Posterior vena cava (tissue), 2 donors: ENCODE measurements at regions not wholly inside any gene's neighbourhood (a gene's known extent, or its start where the extent isn't known, plus 50 kb on each side); places are given as distances from the start of the nearest gene placed in this dataset.

Experiments used
- DNase-seq: peaks from one replicate; pipeline ENCODE4 v3.0.0-alpha.2; 2020; ENCODE audit warnings: low spot score
- intact Hi-C, 2 donors: fragments of 100-400 bp; cut with DNase I; formaldehyde crosslinking; loops; one replicate each; pipeline versions ENCODE4 v1.14.1 to v1.14.2; 2022 to 2023
- donor health status: DM: yes; HTN: yes; CAD: no.
- donor health status: DM: yes; HTN: yes; CAD: no.

DNA sequence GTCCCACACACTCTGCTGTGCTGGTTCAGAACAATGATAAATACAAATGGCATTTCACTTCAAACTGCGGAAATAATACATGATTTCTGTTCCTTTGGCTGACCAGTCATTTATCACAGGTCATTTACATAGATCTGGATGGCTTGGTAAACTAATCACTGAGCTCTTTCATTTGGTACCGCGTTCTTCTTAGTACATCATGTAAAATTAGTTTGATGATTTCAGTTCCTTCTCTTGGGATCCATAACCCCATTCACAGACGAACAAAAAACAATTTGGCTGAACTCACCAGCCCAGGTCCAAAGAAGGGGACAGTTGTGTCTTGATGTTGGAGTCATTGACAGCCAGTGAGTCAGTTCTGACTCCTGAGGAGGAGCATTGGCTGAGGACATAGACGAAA, 689.8 kb downstream of the INHBA start:
- no peak for DNase-seq
- intact Hi-C loops = no loop called here

DNA sequence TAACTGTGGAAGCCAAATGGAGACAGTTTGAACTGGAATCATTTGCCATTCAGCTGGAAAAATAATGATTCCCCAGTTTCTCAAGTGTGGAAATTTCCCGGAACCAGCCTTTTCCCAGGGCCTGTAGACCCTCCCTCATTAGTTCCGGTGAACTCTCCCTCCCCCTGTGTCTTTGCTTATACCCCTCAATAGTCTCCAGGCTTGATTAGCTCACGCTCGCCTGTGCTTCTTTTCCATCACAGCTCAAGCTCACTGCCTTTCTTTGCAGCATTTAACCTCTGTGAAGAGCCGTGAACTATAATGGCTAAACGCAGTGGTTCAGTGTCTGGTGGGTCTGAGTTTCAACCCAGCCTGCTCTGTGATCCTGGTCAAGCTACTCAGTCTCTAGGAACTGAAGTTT, 690.8 kb downstream of the INHBA start:
- intact Hi-C loops = no loop called here
- no peak for DNase-seq

DNA sequence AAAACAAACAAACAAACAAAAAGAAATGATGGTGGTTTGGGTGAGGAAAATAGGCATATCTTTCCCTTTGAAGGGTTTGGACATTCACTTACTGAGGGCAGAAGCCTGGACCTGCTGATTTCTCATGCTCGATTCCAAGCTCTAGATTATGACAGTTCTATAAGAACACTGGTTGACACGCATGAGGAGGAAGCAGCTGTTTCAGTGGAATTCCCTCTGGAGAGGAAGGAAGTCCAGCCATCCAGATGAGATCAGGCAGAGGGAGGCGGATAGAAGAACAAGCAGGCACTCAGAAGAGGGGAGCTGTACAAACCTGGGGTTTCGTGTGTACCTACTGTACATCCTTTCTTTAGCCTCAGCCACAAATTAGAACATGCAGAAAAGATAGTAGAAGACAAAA, 691.9 kb downstream of the INHBA start:
- intact Hi-C loops = no loop called here

DNA sequence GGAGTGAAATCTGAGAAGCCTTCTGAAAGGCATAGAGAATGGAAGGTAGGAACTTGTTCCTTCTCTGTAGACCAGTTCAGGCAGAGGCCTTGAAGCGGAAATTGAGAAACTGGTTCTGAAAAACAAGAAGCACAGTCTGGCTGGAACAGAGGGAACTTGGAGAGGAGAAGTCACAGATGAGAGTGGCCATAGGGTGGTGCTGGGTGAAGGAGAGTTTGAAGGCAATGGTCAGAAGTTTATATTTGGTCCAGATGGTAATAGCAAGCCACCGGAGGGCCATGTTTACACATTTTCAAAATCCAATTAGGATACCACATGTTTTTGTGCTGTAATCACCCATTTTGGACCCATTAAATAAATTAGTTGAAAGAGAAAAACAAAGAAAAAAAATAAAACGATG, 692.5 kb downstream of the INHBA start:
- intact Hi-C loops = no loop called here
- DNase-seq = no peak

More for the DNA sequence above, 691.9 kb downstream of the INHBA start:
- no peak for DNase-seq

DNA sequence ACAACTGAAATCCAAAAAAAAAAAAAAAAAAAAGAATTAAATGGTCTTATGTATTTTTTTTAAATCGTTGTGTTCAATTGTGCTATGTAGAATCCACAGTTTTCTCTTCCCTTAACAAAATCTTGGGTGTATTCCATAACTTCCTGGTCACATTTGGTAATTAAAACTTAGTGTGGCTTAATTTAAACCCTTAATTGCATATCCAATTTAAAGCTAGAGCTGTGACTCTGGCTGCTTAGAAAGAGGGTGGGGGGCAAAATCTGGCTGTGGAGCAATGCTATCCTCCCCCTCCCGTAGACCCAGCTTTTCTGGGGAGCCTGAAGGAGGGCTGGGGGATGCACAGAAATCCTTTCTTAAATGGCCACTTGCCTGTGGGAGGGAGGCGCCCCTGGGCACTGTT, 695.1 kb downstream of the INHBA start:
- no peak for DNase-seq
- intact Hi-C loops = no loop called here

DNA sequence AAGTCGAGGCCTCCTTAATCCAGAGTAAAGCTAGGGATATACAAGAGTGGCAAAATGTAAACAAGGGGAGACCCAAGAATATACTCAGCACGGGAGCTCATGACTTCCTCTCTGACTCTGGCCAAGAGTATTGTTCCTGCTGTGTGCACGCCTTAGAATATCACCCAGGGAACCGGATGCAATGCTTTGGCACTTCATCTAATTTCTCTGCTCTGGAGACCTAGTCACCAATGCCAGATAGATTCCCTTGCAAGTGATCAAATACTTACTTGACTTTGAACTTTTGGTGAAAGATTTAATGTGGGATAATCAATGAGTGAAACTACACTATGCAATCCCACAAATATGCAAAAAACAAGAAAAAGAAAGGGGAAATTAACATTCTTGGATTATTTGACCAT, 695.5 kb downstream of the INHBA start:
- intact Hi-C loops = no loop called here
- DNase-seq = no peak

DNA sequence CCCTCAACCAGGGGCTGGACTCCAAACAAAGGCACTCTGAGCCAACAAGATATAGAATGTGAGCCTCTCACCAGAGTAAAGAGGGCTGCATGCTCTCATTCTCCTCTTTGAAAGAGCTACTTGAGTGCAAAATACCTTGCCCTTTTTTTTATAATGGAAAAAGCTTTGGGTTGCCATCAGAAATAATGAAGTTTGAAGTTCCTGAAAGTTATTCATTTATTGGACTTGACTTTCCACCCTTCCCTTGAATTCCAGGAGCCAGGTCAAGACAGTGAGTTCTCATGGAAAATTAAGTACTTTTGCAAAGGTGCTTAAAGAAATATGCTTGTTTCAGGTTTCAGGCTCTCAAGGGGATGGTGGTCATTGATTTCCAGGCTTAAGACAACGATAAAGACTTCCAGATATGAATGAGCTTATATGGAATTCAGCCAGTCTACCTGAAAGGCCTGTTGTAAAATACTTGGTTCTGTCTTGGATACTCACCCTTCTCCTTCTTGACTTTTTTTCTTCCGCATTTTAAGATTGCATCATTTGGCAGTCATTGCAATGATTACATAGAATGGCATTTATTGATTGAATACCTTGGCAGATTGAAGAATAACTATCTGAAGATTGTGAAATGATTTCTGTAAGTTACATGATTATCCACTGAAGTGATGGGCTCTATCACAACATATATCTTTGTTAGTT, 696.4 kb downstream of the INHBA start:
- no peak for DNase-seq
- intact Hi-C loops = no loop called here

DNA sequence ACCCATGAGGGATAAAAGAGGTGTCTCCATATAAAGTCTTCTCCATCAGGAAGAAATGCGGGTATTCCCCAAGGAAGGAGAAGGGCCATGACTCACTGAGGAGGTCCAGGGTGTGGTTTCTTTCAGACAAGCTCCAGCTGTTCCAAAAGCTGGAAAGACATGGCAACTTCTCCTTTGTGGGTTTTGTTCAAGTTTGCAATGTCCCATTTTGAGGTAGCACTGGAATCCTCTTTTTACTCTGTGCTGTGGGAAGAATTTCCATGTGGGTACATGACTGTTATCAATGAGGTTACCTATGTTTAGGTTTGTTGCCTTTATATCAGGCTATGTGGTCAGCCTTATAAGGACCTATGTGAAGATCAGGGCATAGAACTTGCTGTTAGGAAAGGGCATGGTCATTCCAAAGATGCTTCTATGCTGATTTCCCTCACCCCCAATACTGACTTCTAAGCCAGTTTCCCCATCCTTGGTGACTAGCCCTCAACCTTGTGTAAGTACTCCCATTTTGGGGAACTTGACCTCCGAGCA, 697.5 kb downstream of the INHBA start:
- no peak for DNase-seq
- intact Hi-C loops = no loop called here

DNA sequence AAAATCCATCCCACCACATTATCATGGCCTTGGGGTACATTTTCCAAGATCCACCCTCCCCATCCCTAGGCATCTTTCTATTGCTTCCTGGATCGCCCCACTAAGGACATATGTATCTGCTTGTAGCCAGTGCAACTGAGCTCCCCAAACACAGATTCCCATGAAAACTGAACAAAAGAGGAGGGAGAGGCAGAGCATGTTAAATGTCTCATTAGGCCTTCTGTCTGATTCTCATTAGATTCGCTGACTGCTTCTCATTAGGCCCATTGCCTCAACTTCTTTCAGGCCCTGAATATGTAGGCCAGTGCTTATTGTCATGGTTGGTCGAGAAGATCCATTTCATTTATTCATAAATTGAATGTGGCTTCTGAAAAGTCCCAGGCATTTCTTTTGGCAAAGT, 698.9 kb downstream of the INHBA start:
- intact Hi-C loops = no loop called here
- DNase-seq = no peak

DNA sequence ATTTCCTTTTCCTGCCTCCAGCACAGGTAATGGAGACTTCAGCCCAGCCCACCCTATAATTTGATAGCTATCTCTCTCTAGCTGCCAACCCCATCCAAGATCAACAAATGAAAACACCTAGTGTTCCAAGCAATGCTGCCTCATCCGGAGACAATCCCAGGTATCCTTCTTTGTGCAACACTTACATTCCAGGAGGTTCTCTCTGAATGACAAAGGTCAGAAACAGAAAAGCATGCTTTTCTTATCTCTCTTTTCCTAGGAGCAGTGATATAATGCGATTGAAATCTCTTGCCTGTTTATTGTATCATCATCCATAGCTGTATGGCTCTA, 699.3 kb downstream of the INHBA start:
- DNase-seq = no peak
- intact Hi-C loops = no loop called here

DNA sequence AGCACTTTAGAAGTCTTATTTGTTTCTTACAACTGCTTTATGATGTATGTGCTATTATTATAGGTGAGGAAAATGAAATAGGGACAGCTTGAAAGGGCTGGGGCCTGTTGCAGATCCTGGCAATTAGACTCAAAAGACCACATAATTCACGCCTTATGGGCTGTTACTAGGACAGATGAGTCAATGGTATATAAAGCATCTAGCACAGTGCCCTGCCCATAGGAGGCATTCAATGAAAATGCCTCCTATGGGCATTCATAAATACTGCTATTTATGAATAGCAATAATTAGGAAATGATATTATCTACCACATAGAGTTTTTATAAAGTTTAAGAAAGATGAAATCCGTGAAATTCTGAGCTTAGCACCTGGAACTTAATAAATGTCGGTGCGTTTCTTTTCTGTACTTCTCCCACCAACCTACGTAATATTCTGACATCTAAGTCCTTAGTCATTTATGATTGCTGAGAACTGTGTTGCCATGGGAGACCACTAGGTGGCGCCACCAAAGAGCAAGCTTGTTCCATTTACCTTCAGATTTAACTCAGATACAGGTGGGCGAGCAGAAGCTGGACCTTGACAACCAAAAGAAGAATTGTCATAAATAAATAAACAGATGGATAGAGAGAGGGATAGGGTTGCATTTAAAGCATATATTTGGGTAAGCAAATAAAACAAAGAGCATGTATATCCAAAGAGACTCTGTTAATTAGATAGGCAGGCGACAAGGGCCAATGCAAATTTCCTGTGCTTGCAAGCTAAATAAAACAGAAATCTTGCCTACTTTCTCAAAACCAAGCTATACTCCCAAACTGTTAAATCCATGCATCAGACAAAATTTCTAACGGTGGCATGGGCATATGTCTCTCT, 699.9 kb downstream of the INHBA start:
- DNase-seq = no peak
- intact Hi-C loops = no loop called here

DNA sequence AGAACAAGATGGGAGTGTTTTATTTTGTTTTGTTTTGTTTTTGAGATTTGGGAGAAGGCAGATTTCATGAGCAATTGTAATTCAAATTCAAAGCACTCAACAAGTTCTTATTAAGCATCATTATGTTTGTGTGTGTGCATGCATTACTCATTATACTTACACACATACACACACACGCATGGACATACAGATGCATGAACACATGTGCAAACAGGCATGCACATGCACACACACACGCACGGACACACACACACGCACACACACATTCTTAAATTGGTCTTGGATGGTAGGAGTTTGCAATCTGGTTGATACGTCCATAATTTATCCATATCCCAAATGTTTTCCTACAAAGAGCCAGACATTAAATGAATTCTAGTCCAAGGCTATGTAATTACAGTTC, 702.8 kb downstream of the INHBA start:
- intact Hi-C loops = no loop called here
- DNase-seq = no peak

DNA sequence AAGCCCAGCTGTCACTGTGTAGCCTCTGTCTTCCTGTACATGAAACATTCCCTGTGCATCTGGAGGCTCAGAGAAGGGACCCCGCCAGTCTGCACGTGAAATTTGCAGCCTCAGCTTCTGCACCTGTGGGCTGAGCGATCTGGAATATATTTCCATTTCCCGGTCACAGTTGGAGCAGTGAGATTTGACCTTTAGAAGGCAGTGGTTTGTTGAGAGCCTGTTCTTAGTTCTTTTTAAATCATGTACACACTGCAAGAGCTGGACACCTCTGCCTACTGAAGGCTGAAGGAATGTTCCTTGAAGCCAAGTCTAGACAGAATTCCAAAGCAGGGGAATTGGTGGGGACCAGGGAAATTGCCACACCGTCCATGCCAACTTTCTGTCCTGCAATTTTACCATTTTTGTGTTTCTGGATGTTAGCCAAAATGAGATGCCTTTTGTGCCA, 706.6 kb downstream of the INHBA start:
- DNase-seq = no peak
- intact Hi-C loops = no loop called here

DNA sequence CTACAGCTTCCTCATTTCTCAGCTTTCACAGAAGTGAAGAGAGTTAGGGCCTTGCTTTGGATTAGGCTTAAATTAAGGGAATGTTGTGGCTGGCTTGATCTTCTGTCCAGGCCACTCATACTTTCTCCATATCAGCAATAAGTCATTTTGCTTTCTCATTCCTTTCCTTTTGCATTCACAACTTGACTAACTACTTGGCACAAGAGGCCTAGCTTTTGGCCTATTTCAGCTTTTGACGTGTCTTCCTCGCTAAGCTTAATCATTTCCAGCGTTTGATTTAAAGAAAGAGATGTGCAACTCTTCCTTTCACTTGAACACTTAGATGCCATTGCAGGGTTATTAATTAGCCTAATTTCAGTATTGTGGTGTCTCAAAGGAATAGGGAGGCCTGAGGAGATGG, 712.0 kb downstream of the INHBA start:
- intact Hi-C loops = no loop called here
- DNase-seq = no peak

DNA sequence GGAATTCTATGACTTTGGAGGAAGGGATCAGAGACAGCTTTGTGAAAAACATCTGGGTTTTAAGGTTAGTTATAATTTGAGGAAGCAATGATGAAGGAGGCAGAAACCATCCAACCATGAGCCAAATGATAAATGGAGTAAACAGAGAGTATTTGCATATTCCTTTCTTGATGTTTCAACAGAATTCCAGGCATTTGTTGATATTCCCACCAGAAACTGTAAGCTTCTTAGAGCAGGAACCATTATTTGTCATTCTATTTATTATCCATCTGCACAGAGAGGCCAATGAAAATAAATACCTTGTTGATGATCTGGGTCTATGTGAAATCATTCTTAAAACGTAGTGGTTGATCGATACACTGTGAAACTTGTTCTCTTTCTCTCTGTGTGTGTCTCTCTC, 715.3 kb downstream of the INHBA start:
- DNase-seq = no peak
- intact Hi-C loops = no loop called here

DNA sequence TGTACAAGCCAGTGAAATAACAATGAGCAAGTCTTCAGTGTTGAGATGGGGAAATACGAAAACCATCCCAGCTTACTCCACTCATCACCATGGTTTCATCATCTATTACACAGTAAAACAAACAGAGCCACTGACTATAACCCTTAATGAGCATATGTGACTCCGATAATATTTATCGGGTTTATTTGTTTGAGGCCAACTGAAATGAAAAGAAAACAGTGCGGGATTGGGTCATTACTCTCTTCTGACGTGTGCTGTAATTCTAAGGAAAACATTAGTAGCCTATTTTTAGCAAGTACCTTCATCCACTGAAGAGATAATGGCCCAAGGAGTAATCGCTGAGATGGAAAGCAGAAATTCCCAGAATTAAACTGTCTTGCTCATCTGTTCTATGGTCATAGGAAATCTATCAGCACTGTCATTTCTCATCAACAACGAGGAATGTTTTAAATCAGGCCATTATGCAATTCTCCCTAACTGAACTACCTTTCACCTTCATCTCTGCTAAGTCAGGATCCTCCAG, 716.5 kb downstream of the INHBA start:
- DNase-seq = no peak
- intact Hi-C loops = no loop called here

DNA sequence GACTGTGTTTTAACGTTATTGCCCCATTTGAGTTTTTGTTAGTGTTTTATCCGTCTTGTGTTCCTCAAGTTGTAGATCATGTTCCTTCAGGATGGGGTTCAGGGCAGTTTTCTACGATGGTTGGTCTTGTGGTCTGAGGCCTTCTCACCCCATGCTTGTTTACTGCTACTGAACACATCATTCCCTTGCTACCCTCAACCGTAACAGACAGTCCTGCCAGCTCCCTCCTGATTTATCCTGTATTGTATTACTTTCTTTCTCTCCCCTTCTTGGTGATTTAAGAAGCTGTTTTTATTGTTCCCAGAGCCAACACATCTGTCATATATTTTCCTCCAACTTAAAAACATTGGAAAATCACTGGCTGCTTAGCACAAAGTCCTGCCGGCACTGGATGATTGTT, 719.8 kb downstream of the INHBA start:
- intact Hi-C loops = no loop called here
- DNase-seq = no peak

DNA sequence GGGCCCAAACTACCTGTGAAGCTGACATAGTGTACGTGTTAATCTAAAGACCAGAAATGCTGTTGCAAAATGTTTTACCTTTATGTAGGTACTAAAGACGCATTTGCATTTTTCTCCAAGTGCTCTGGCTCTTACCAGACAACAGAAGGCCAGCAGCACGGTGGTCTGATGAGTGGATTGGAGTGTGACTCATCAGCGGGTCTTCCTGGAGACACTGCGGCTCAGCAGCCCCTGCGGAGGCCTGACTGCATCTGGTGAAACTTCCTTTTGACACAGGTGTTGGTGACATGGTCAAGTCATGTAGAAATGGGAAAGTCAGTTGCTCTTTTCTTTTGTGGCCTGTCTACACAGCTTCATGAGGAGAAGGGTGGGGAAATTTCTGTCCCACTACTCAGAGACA, 723.6 kb downstream of the INHBA start:
- DNase-seq = no peak
- intact Hi-C loops = no loop called here

DNA sequence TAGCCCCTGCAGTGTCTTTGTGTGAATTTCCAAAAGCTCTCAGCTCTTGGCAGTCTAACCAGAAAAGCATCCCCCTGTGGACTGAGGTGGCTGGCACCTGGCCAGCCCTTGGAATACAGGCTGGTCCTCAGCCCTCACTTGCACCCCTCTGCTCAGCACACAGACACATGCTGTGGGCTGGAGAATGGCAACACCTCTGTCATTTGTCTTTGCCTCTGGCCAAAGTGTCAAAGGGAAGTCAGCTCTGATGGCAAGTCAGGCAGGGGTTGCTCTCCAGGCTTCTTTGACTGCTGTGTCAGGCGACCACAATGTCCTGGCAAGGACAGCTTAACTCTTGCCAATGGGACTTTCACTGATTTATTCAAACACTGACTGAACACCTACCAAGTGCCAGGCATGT, 724.8 kb downstream of the INHBA start:
- intact Hi-C loops = no loop called here
- no peak for DNase-seq

DNA sequence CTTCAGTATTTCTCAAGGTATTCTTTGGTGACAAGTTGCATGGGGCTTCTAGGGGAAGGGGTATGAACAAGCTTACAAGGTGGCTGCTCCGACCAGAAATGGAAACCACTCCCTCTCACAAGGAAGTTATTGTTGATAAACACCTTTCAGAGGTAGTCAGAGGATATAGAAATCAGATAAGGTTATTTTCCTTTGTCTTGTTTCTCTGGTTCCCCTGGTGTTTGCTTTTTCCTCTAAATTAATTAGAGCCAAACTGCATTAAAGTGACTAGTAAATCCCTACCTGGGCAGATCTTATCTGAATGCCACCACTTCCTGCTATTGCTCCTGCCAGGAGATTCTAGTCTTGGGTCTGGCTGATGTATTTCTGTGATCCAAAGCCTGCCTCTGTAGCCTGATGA, 725.4 kb downstream of the INHBA start:
- no peak for DNase-seq
- intact Hi-C loops = no loop called here

DNA sequence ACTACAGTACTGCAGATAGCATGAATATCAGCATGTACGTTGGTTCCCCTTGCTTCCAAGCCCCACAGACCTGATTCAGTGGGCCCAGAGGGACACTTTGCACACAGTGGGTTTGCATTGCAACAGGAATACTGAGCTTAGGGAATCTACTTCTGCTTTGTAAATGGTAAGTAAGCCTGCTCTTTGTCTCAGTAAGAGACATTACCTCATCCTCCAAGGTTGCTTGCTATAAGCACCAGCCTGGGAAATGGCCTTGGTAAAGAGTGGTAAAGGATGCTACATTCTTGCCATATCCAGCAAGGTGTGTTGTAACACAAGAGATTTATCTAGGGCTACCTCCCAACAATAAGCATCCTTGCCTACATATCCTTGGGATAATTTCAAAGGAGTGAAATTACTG, 730.5 kb downstream of the INHBA start:
- intact Hi-C loops = no loop called here
- no peak for DNase-seq
